ENCODE measurements at regions not wholly inside any gene's neighbourhood (a gene's known extent, or its start where the extent isn't known, plus 50 kb on each side); places are given as distances from the start of the nearest gene placed in this dataset.

DNA sequence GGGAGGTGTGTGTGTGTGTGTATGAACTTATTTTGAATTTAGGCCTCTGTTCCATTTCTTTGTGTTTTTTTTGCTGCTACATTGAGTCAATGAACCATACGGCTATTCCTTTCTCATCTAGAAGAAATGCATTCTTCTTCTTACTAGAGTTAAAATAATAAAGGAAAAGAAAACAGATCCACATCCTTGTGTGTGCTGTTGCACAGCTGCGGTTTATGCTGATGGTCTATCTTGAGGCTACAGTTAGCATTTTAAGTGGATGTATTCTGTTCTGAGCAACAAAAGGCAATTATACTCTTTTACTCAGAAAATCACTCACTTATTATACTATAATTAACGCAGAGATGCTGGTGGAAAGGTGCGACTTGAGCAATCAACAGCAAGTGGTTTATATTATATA is 615.0 kb upstream of the MBL2 start:
- Mint-ChIP-seq H3K4me3 (ENCODE audit: unreplicated experiment) (no peak overlapping the region), H3K36me3 (ENCODE audit: unreplicated experiment) (no peaks in the 10 kb centered on the region), H3K9me3 (ENCODE audit: unreplicated experiment) (no peaks in the 10 kb centered on the region), H3K27me3 (ENCODE audit: unreplicated experiment) (no peaks in the 10 kb centered on the region), H3K4me1 (ENCODE audit: low read depth, unreplicated experiment) (peaks cover 11% of the 10 kb centered on the region), H3K27ac (ENCODE audit: unreplicated experiment) (no peak overlapping the region)
- TF ChIP-seq, protein P1, sequence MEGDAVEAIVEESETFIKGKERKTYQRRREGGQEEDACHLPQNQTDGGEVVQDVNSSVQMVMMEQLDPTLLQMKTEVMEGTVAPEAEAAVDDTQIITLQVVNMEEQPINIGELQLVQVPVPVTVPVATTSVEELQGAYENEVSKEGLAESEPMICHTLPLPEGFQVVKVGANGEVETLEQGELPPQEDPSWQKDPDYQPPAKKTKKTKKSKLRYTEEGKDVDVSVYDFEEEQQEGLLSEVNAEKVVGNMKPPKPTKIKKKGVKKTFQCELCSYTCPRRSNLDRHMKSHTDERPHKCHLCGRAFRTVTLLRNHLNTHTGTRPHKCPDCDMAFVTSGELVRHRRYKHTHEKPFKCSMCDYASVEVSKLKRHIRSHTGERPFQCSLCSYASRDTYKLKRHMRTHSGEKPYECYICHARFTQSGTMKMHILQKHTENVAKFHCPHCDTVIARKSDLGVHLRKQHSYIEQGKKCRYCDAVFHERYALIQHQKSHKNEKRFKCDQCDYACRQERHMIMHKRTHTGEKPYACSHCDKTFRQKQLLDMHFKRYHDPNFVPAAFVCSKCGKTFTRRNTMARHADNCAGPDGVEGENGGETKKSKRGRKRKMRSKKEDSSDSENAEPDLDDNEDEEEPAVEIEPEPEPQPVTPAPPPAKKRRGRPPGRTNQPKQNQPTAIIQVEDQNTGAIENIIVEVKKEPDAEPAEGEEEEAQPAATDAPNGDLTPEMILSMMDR (IDR thresholded peaks at IDR 0.05; ENCODE audit: partially characterized antibody, unreplicated experiment), result no peak
- DNase-seq, result no peak

DNA sequence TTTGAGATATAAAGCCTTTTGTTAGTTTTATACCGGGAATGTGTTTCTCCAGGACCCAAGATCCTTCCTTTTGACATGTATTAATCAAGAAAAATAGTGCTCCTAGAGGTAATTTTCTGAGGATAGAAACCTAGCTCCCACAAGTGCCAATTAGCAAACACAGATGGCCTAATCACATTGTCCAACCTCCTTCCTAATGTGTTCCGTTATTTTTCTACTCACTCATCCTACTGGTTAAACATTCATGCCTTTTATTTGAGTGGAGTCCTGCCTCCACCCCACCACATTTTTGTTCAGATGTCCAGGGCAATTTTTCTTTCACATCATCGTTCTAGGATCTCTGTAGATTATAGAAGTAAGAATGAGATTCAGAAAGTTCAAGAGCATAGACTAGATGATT is 610.0 kb upstream of the MBL2 start:
- H3K27me3 Mint-ChIP-seq (ENCODE audit: unreplicated experiment), result no peaks in the 10 kb centered on the region
- TF ChIP-seq, protein P1 (IDR thresholded peaks at IDR 0.05; ENCODE audit: partially characterized antibody, unreplicated experiment), result no peak
- no peaks in the 10 kb centered on the region for H3K9me3 Mint-ChIP-seq (ENCODE audit: unreplicated experiment)
- peaks cover 12% of the 10 kb centered on the region for H3K4me1 Mint-ChIP-seq (ENCODE audit: low read depth, unreplicated experiment)
- peak overlapping the region; percentile 14 for H3K27ac Mint-ChIP-seq (ENCODE audit: unreplicated experiment)
- H3K36me3 Mint-ChIP-seq (ENCODE audit: unreplicated experiment), result no peaks in the 10 kb centered on the region
- no peak for DNase-seq
- H3K4me3 Mint-ChIP-seq (ENCODE audit: unreplicated experiment), result no peak overlapping the region

DNA sequence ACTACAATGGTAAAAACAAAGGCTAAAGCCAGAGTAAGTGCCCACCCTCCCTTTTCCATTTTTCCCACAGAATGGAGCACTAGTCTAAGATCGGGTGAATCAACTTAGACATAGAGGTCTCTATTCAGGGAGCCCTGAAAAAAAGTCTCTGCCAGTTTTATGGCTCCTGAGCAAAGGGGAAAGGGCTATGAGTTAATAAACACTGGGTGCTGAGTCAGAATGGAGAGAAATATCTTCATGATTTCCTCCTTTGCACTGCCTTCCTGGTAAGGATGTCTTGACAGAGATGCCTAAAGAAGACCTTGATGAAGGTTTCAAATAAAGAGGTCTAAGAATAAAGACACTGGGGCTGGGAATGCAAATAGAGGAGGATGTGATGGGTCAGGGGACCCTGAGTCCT is 607.4 kb upstream of the MBL2 start:
- TF ChIP-seq, protein P1 (IDR thresholded peaks at IDR 0.05; ENCODE audit: partially characterized antibody, unreplicated experiment), result no peak
- Mint-ChIP-seq H3K27ac (ENCODE audit: unreplicated experiment) (no peak overlapping the region), H3K27me3 (ENCODE audit: unreplicated experiment) (no peaks in the 10 kb centered on the region), H3K4me1 (ENCODE audit: low read depth, unreplicated experiment) (peaks cover 10% of the 10 kb centered on the region), H3K36me3 (ENCODE audit: unreplicated experiment) (no peaks in the 10 kb centered on the region), H3K9me3 (ENCODE audit: unreplicated experiment) (peaks cover 2% of the 10 kb centered on the region), H3K4me3 (ENCODE audit: unreplicated experiment) (no peak overlapping the region)
- DNase-seq, result no peak

DNA sequence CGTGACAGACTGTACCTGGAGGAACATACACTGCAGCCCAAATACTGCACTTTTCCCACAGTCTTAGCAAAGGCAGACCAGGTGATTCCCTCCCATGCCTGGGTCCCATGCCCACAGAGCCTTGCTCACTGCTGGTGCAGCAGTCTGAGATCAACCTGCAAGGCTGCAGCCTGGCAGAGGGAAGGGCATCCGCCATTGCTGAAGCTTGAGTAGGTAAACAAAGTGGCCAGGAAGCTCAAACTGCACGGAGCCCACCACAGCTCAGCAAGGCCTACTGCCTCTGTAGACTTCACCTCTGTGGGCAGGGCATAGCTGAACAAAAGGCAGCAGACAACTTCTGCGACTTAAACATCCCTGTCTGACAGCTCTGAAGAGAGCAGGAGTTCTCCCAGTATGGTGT is 597.8 kb upstream of the MBL2 start:
- TF ChIP-seq, protein P1 (IDR thresholded peaks at IDR 0.05; ENCODE audit: partially characterized antibody, unreplicated experiment), result no peak
- H3K4me3 Mint-ChIP-seq (ENCODE audit: unreplicated experiment), result no peak overlapping the region
- no peaks in the 10 kb centered on the region for H3K36me3 Mint-ChIP-seq (ENCODE audit: unreplicated experiment)
- peaks cover 2% of the 10 kb centered on the region for H3K9me3 Mint-ChIP-seq (ENCODE audit: unreplicated experiment)
- H3K27me3 Mint-ChIP-seq (ENCODE audit: unreplicated experiment), result no peaks in the 10 kb centered on the region
- no peaks in the 10 kb centered on the region for H3K4me1 Mint-ChIP-seq (ENCODE audit: low read depth, unreplicated experiment)
- DNase-seq, result no peak
- no peak overlapping the region for H3K27ac Mint-ChIP-seq (ENCODE audit: unreplicated experiment)

DNA sequence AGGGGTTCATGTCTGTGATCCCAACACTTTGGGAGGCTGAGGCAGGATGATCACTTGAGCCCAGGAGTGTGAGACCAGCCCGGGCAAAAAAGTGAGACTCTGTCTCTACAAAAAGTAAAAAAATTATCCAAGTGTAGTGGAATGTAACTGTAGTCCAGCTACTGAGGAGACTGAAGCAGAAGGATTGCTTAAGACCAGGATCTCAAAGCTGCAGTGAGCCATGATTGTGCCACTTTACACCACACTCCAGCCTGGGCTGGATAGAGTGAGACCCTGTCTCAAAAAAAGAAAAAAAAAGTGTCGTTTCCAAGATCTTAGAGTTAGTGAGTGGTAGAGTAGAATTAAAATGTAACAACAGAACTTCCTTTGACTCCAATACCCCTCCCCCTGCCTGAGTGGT is 589.4 kb upstream of the MBL2 start:
- no peaks in the 10 kb centered on the region for H3K36me3 Mint-ChIP-seq (ENCODE audit: unreplicated experiment)
- H3K4me3 Mint-ChIP-seq (ENCODE audit: unreplicated experiment), result no peak overlapping the region
- TF ChIP-seq, protein P1 (IDR thresholded peaks at IDR 0.05; ENCODE audit: partially characterized antibody, unreplicated experiment), result no peak
- no peaks in the 10 kb centered on the region for H3K4me1 Mint-ChIP-seq (ENCODE audit: low read depth, unreplicated experiment)
- H3K27me3 Mint-ChIP-seq (ENCODE audit: unreplicated experiment), result no peaks in the 10 kb centered on the region
- H3K27ac Mint-ChIP-seq (ENCODE audit: unreplicated experiment), result no peak overlapping the region
- no peaks in the 10 kb centered on the region for H3K9me3 Mint-ChIP-seq (ENCODE audit: unreplicated experiment)
- DNase-seq, result no peak
